HepG2 (cell line): ENCODE measurements at regions not wholly inside any gene's neighbourhood (a gene's known extent, or its start where the extent isn't known, plus 50 kb on each side); places are given as distances from the start of the nearest gene placed in this dataset.

Source experiments
- ATF4 ChIP-seq, 2 experiments: fragments of 450-650 bp in 1 of 2; sonication (generic) in 1 of 2; formaldehyde crosslinking; IDR thresholded peaks; 2 replicates each; pipeline versions ENCODE4 v1.5.0 to v1.8.0; 2020 to 2022; ENCODE audit warnings: mild to moderate bottlenecking in 1 of 2, missing genetic modification reagents in 1 of 2
- CHD2 ChIP-seq: IDR thresholded peaks from 2 replicates; pipeline ENCODE4 v1.6.1; 2011; ENCODE audit warnings: low read depth, low read length, improper control_type of control experiment
- FOXP4 ChIP-seq: sonication (generic); formaldehyde crosslinking; IDR thresholded peaks from 2 replicates; pipeline ENCODE4 v1.4.0; 2020; ENCODE audit warnings: missing genetic modification reagents
- MYC ChIP-seq: sonication (generic); formaldehyde crosslinking; IDR thresholded peaks from 2 replicates; pipeline ENCODE4 v1.9.0; 2021; ENCODE audit warnings: missing genetic modification reagents, borderline replicate concordance
- POLR2A ChIP-seq, 2 experiments: IDR thresholded peaks; 2 replicates each; pipeline ENCODE4 v1.6.1; 2011; ENCODE audit warnings: low read depth in 2 of 2, low read length in 2 of 2, mild to moderate bottlenecking in 1 of 2, moderate library complexity in 1 of 2; ENCODE audit not compliant: insufficient read depth in 1 of 2
- POLR2AphosphoS5 ChIP-seq: IDR thresholded peaks from 2 replicates; pipeline ENCODE4 v1.6.1; 2012; ENCODE audit warnings: low read depth, low read length
- TFAP4 ChIP-seq: sonication (generic); IDR thresholded peaks from 2 replicates; pipeline ENCODE4 v1.6.1; 2016; ENCODE audit warnings: low read depth, borderline replicate concordance
- TF ChIP-seq, protein P1 (sequence below): IDR thresholded peaks from 2 replicates; pipeline ENCODE4 v1.6.1; 2016; ENCODE audit warnings: low read depth, borderline replicate concordance
- TF ChIP-seq, protein P2 (sequence below): sonication (generic); formaldehyde crosslinking; IDR thresholded peaks from 2 replicates; pipeline ENCODE4 v1.4.0; 2020; ENCODE audit warnings: missing genetic modification reagents, borderline replicate concordance

DNA sequence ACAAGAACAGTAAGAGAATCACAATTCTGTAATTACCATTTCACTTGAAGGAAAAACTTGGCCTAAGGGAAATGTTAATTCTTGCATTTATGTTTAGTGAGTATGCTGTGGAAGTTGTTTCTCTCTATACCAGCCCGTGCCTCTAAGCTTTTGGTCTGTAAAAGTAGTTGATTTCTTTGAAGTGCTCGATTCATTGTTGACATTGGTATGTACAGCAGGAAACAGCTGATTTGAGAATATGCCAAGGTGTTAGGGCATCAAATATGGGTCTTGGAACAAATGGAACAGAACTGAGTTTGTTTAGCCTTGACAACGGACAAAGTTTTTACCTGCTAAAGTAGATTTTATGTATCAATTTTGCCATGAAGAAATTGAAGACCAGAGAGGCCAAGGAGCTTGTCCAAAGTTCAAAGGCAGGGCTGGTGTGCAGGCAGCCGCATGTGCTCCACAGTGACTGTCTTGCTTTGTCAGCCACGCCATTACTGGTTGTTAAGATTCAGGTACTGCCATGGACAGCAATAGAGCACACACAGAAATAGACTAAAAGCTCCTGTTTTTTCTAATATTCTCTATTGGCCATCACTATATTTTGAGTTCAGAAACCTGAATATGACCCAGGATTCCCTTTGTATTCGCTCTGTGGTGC, 75.5 kb upstream of the TLR3 start:
- TF ChIP-seq ATF4 (CRISPR knock-in tag; IDR thresholded peaks at IDR 0.05) (no peak), POLR2A (IDR thresholded peaks at IDR 0.05; ENCODE audit: insufficient read depth in 1 of 2, low read depth in 2 of 2, low read length in 2 of 2) (no peak), CHD2 (no peak), POLR2AphosphoS5 (no peak), MYC (CRISPR knock-in tag) (no peak), TFAP4 (peak; percentile 81), FOXP4 (CRISPR knock-in tag) (no peak)
- TF ChIP-seq, protein P1, sequence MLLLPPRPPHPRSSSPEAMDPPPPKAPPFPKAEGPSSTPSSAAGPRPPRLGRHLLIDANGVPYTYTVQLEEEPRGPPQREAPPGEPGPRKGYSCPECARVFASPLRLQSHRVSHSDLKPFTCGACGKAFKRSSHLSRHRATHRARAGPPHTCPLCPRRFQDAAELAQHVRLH (CRISPR knock-in tag): no peak
- TF ChIP-seq, protein P2, sequence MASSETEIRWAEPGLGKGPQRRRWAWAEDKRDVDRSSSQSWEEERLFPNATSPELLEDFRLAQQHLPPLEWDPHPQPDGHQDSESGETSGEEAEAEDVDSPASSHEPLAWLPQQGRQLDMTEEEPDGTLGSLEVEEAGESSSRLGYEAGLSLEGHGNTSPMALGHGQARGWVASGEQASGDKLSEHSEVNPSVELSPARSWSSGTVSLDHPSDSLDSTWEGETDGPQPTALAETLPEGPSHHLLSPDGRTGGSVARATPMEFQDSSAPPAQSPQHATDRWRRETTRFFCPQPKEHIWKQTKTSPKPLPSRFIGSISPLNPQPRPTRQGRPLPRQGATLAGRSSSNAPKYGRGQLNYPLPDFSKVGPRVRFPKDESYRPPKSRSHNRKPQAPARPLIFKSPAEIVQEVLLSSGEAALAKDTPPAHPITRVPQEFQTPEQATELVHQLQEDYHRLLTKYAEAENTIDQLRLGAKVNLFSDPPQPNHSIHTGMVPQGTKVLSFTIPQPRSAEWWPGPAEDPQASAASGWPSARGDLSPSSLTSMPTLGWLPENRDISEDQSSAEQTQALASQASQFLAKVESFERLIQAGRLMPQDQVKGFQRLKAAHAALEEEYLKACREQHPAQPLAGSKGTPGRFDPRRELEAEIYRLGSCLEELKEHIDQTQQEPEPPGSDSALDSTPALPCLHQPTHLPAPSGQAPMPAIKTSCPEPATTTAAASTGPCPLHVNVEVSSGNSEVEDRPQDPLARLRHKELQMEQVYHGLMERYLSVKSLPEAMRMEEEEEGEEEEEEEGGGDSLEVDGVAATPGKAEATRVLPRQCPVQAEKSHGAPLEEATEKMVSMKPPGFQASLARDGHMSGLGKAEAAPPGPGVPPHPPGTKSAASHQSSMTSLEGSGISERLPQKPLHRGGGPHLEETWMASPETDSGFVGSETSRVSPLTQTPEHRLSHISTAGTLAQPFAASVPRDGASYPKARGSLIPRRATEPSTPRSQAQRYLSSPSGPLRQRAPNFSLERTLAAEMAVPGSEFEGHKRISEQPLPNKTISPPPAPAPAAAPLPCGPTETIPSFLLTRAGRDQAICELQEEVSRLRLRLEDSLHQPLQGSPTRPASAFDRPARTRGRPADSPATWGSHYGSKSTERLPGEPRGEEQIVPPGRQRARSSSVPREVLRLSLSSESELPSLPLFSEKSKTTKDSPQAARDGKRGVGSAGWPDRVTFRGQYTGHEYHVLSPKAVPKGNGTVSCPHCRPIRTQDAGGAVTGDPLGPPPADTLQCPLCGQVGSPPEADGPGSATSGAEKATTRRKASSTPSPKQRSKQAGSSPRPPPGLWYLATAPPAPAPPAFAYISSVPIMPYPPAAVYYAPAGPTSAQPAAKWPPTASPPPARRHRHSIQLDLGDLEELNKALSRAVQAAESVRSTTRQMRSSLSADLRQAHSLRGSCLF (CRISPR knock-in tag): no peak
